Stromal cell of bone marrow (primary cell): ENCODE measurements at regions not wholly inside any gene's neighbourhood (a gene's known extent, or its start where the extent isn't known, plus 50 kb on each side); places are given as distances from the start of the nearest gene placed in this dataset.
"Not testable (repeated sequence)": the region's sequence is repeated elsewhere in the genome, so short reads cannot be mapped to it uniquely, and the experiment has no call there.

ENCODE experiments used
- DNase-seq: peaks from one replicate; pipeline ENCODE4 v3.0.0-alpha.2; 2012; ENCODE audit warnings: low read depth

GRCh38 chrX:2568125-2568524 lies 67.3 kb upstream of the DHRSX start:
- no peak for DNase-seq

DNA sequence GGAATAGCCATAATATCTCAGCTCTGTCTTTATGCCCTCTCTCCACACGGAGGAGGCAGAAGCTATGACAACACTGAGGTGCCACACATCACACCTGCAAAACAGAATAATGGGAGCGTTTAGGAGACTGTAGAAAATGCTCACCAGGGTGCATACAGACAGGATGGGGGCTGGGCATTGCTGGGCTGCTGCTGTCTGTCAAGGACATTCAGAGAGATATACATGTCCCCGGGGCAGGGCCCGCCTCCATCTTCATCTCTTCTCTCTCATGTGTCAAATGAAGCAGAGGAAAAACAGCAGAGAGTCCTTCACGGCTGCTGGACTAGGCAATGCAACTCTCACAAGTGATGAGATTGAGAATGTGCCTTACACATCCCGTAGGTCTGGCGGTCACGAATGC lies 65.3 kb upstream of the DHRSX start:
- no peak for DNase-seq

GRCh38 chrX:2561456-2561855 lies 60.7 kb upstream of the DHRSX start:
- no peak for DNase-seq

- DNase-seq: peak; percentile 7
Observed at GRCh38 chrX:2559124-2559523, 58.3 kb upstream of the DHRSX start.

GRCh38 chrX:2554891-2555290 lies 54.1 kb upstream of the DHRSX start:
- DNase-seq: no peak

- not testable (repeated sequence) for DNase-seq
Observed at GRCh38 chrX:2554066-2554465, 53.3 kb upstream of the DHRSX start.

DNA sequence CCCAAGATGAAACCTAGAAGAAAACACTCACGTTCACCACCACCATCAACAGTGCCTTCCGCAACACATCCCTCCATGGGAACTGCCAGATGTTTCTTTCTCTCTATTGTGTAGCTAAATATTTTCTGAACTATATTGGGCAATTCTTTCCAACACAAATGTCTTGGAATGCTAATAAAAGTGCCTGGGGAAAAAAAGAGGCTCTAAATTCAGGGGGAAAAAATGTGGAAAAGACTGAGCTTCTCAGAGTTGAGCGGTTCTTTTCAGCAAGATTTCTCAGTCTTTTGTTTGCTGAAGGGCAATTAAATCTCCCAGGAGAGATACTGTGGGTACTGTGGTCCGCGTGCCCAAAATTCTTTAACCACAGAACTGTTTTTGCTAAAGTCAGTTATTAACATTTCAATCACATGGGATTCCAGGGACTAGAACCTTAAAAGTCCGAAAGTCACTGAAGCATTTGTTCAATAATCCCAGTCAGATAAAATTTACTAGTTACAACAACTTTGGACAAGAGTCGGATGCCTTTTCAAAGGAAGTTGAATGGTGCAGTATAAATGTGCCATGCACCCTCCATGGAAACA lies 51.9 kb upstream of the DHRSX start:
- peak; percentile 75 for DNase-seq

DNA sequence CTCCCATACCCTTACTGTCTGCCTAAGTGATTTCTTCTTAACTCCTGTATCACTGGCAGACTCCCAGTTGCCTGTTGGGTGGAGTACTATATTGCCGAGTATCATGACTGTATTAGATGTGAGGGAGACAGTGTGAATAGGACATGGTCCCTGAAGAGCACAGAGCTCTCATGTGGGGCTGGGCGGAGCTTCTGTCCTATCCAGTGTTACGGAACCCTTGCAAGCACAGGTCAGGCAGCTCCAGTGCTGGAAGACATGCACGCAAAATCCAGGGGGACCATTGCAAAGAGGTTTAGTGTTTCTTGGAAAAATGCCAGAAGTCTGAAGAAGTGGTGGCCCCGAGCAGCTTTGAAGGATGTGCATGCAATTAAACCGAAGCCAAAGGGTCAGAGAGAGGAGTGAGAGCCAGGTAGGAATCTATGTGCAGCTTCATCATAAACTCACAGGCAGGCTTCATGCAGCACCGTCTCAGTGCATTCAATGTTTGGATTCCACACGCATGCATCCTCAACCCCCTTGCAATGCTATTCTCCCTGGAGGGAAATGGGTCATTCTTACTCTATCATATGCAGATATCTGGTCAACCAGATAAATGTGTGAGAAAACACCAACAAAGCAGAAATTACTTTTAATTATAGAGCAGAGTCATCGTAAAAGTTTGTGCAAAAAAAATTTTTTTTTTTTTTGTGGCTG lies 49.7 kb upstream of the DHRSX start:
- no peak for DNase-seq
